ENCODE measurements at regions not wholly inside any gene's neighbourhood (a gene's known extent, or its start where the extent isn't known, plus 50 kb on each side); places are given as distances from the start of the nearest gene placed in this dataset.

GRCh38 chr17:68142595-68142994 is 105.2 kb upstream of the AMZ2 start:
- intact Hi-C loops (cut with micrococcal nuclease) = no loop called here
- no peak overlapping the region for H3K4me2 ChIP-seq (ENCODE audit: low read length)

GRCh38 chr17:68143425-68143824 is 104.4 kb upstream of the AMZ2 start:
- H3K4me1 ChIP-seq (ENCODE audit: insufficient read depth, low read length) = peaks cover 9% of the 10 kb centered on the region
- H2AFZ ChIP-seq (ENCODE audit: low read length) = no peak overlapping the region
- DNase-seq (no peak), ATAC-seq (no peak)
- no peaks in the 10 kb centered on the region for H3K9me3 ChIP-seq (ENCODE audit: low read length)
- POLR2A ChIA-PET (ENCODE audit: unreplicated experiment) = no interaction called here
- no peaks in the 10 kb centered on the region for H3F3A ChIP-seq (ENCODE audit: low read length, unreplicated experiment)
- TF ChIP-seq CTCF (conservative IDR thresholded peaks at IDR 0.05; ENCODE audit: low read depth, low read length) (no peak), EZH2 (IDR thresholded peaks at IDR 0.05; ENCODE audit: low read length, unreplicated experiment) (no peak), EZH2phosphoT487 (IDR thresholded peaks at IDR 0.05; ENCODE audit: borderline replicate concordance, low read length) (no peak)
- no peaks in the 10 kb centered on the region for H3K27me3 ChIP-seq (ENCODE audit: low read length)
- no peak overlapping the region for H3K9ac ChIP-seq (ENCODE audit: low read length)
- no peaks in the 10 kb centered on the region for H3K79me2 ChIP-seq (ENCODE audit: low read length)
- H3K4me2 ChIP-seq (ENCODE audit: low read length) = no peak overlapping the region
- H3K36me3 ChIP-seq (ENCODE audit: low read depth, low read length) = no peaks in the 10 kb centered on the region
- H4K20me1 ChIP-seq (ENCODE audit: low read length) = no peaks in the 10 kb centered on the region
- no peaks in the 10 kb centered on the region for H3K9me2 ChIP-seq (replicated peaks; ENCODE audit: low read length)
- no TSS peak for BruUV-seq (replicated peaks)
- intact Hi-C loops (cut with micrococcal nuclease) = no loop called here
- CTCF ChIA-PET = no interaction called here
- H3K27ac ChIP-seq (ENCODE audit: low read length) = no peak overlapping the region
- H3K4me3 ChIP-seq (ENCODE audit: low read length) = no peak overlapping the region

More at GRCh38 chr17:68142595-68142994, 105.2 kb upstream of the AMZ2 start:
- Histone ChIP-seq H3K36me3 (ENCODE audit: low read depth, low read length) (no peaks in the 10 kb centered on the region), H3K27me3 (ENCODE audit: low read length) (no peaks in the 10 kb centered on the region), H3K9me3 (ENCODE audit: low read length) (no peaks in the 10 kb centered on the region), H3F3A (ENCODE audit: low read length, unreplicated experiment) (no peaks in the 10 kb centered on the region), H3K9me2 (replicated peaks; ENCODE audit: low read length) (no peaks in the 10 kb centered on the region), H3K9ac (ENCODE audit: low read length) (no peak overlapping the region), H2AFZ (ENCODE audit: low read length) (no peak overlapping the region), H4K20me1 (ENCODE audit: low read length) (no peaks in the 10 kb centered on the region), H3K79me2 (ENCODE audit: low read length) (no peaks in the 10 kb centered on the region), H3K27ac (ENCODE audit: low read length) (no peak overlapping the region), H3K4me3 (ENCODE audit: low read length) (no peak overlapping the region), H3K4me1 (ENCODE audit: insufficient read depth, low read length) (peaks cover 9% of the 10 kb centered on the region)
- ATAC-seq (no peak), DNase-seq (no peak)
- no peak for TF ChIP-seq CTCF (conservative IDR thresholded peaks at IDR 0.05; ENCODE audit: low read depth, low read length)
- no peak for TF ChIP-seq EZH2phosphoT487 (IDR thresholded peaks at IDR 0.05; ENCODE audit: borderline replicate concordance, low read length)
- no peak for TF ChIP-seq EZH2 (IDR thresholded peaks at IDR 0.05; ENCODE audit: low read length, unreplicated experiment)
- POLR2A ChIA-PET (ENCODE audit: unreplicated experiment) = no interaction called here
- CTCF ChIA-PET = no interaction called here
- no TSS peak for BruUV-seq (replicated peaks)

DNA sequence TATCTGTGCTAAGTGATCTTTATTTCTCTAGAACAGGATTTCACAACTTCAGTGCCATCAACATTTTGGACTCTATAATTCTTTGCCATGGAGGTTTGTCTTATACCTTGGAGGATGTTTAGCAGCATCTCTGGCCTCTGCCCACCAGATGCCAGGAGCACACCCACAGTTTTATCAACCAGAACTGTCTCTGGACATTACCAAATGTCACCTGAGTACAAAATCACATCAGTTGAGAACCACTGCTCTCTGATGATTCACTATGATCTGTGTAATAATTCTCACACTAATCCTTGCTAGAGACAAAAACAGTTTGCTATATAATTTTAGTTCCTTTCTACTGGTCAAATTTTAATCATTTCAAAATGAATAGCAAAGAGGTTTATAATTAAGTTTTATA is 102.8 kb upstream of the AMZ2 start:
- Histone ChIP-seq H3K9ac (ENCODE audit: low read length) (no peak overlapping the region), H3F3A (ENCODE audit: low read length, unreplicated experiment) (no peaks in the 10 kb centered on the region), H3K9me3 (ENCODE audit: low read length) (no peaks in the 10 kb centered on the region), H3K9me2 (replicated peaks; ENCODE audit: low read length) (no peaks in the 10 kb centered on the region), H3K4me3 (ENCODE audit: low read length) (no peak overlapping the region), H3K27me3 (ENCODE audit: low read length) (no peaks in the 10 kb centered on the region), H3K79me2 (ENCODE audit: low read length) (no peaks in the 10 kb centered on the region), H3K36me3 (ENCODE audit: low read depth, low read length) (no peaks in the 10 kb centered on the region), H3K27ac (ENCODE audit: low read length) (no peak overlapping the region), H3K4me2 (ENCODE audit: low read length) (no peak overlapping the region), H2AFZ (ENCODE audit: low read length) (no peak overlapping the region), H3K4me1 (ENCODE audit: insufficient read depth, low read length) (peaks cover 9% of the 10 kb centered on the region), H4K20me1 (ENCODE audit: low read length) (no peaks in the 10 kb centered on the region)
- no peak for TF ChIP-seq EZH2phosphoT487 (IDR thresholded peaks at IDR 0.05; ENCODE audit: borderline replicate concordance, low read length)
- no peak for TF ChIP-seq EZH2 (IDR thresholded peaks at IDR 0.05; ENCODE audit: low read length, unreplicated experiment)
- no peak for TF ChIP-seq CTCF (conservative IDR thresholded peaks at IDR 0.05; ENCODE audit: low read depth, low read length)
- CTCF ChIA-PET = no interaction called here
- intact Hi-C loops (cut with micrococcal nuclease) = no loop called here
- BruUV-seq (replicated peaks) = no TSS peak
- no peak for ATAC-seq
- no peak for DNase-seq
- POLR2A ChIA-PET (ENCODE audit: unreplicated experiment) = no interaction called here
